Hepatocyte (in vitro differentiated cells): ENCODE measurements at regions not wholly inside any gene's neighbourhood (a gene's known extent, or its start where the extent isn't known, plus 50 kb on each side); places are given as distances from the start of the nearest gene placed in this dataset.
A peak's percentile ranks its signal among the peaks of the same experiment; 100 is the strongest.

Experiments
- EZH2 ChIP-seq: fragments of 200-600 bp; sonication (generic); IDR thresholded peaks from 2 replicates; pipeline ENCODE4 v1.6.1; 2016; ENCODE audit warnings: antibody characterized with exemption, mild to moderate bottlenecking, borderline replicate concordance
- TF ChIP-seq, protein P1 (sequence below): fragments of 200-600 bp; sonication (generic); IDR thresholded peaks from 2 replicates; pipeline ENCODE4 v1.5.1; 2016; ENCODE audit warnings: antibody characterized with exemption, mild to moderate bottlenecking; ENCODE audit not compliant: poor library complexity

DNA sequence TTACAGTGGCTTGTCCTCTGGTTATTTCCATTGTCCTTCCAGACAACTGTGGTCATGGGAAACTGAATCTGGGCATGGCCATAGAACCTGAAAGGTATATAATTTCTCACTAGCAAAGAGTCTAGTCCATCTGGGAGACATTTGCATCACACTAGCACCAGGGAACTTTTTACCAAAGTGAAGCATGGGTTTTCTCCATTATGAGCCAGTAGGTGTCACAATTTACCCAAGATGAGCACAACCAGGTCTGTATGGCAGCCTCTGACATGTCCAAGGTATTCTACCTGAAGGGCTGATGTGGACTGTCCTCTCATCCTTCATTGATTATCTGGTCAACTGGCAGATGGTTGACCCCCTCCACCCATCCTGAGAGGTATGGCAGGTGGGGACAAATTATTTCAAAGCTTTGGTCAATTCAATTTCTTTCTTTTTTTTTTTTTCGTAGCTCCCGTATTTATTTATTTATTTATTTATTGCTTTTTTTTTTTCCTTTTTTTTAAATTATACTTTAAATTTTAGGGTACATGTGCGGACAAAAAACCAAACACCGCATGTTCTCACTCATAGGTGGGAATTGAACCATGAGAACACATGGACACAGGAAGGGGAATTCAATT lies 425.9 kb downstream of the TMEM135 start:
- TF ChIP-seq, protein P1, sequence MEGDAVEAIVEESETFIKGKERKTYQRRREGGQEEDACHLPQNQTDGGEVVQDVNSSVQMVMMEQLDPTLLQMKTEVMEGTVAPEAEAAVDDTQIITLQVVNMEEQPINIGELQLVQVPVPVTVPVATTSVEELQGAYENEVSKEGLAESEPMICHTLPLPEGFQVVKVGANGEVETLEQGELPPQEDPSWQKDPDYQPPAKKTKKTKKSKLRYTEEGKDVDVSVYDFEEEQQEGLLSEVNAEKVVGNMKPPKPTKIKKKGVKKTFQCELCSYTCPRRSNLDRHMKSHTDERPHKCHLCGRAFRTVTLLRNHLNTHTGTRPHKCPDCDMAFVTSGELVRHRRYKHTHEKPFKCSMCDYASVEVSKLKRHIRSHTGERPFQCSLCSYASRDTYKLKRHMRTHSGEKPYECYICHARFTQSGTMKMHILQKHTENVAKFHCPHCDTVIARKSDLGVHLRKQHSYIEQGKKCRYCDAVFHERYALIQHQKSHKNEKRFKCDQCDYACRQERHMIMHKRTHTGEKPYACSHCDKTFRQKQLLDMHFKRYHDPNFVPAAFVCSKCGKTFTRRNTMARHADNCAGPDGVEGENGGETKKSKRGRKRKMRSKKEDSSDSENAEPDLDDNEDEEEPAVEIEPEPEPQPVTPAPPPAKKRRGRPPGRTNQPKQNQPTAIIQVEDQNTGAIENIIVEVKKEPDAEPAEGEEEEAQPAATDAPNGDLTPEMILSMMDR, result peak; percentile 49
- no peak for TF ChIP-seq EZH2
